ENCODE measurements at regions not wholly inside any gene's neighbourhood (a gene's known extent, or its start where the extent isn't known, plus 50 kb on each side); places are given as distances from the start of the nearest gene placed in this dataset.

DNA sequence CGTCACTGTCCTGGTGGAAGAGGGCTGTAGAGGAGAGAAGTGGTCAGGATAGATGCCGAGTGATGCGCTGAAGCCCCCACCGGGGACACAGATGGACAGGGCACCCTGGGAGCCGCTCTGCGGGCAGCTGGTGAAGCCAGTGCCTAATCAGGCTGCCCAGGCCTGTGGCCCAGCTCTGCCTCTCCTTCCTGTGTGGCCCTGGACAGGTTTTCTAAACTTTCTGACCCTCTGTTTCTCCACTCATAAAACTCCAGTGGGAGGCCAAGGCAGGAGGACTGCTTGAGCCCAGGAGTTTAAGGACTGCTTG lies 86.1 kb downstream of the C5orf15 start:
- no peak for DNase-seq (ENCODE audit: low read depth in 1 of 2, low spot score in 1 of 2)

DNA sequence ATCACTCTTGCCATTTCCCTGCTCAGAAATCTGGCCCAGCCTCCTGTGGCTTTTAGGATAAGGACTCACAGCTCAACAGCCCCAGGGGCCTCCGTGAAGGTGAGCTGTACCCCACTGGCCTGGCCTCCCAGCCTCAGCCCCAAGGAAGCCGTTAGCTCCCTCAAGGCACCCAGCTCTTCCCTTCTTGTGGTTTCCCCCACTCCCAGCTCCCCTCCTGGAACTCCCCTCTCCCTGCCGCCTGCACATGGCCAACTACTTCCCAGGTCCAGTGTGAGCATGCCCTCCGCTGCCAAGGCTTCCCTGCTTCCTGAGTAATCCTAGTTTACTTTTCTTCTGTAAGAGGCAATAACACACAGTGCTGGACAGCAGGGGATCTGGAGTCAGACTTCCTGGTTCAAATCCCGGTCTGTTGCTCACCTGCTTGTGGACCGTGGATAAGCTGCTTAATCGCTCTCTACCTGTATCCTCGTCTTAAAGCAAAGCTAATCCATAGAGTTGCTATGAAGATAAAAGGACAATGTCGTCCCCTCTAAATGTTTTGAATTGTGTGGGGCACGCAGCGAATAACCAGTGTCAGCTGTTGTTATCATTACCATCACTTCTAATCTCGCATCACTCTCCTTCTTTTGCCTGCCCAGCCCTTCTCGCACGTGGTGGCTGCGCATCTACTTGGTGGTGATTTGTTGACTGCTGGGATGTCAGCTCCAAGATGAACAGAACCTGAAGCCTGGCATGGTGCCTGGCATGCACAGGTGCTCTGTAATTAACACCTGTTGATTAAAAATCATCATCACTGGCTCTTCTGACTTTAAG lies 86.6 kb downstream of the C5orf15 start:
- DNase-seq (ENCODE audit: low read depth in 1 of 2, low spot score in 1 of 2): no peak

DNA sequence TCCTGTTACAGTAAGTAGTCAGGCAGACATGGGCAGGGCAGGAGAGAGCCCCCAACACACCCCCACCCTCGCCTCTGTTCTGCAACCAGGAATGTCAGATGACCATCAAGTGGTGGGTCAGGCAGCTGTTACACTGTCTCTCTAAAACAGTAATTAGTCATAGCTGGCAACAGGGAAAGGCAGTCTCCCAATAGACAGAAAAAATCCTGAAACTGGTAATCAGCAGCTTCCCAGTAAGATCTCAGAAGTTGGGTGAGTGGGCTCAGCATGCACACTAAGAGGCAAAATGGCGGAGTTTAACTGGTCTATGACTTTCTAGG lies 90.2 kb downstream of the C5orf15 start:
- no peak for DNase-seq (ENCODE audit: low read depth in 1 of 2, low spot score in 1 of 2)

DNA sequence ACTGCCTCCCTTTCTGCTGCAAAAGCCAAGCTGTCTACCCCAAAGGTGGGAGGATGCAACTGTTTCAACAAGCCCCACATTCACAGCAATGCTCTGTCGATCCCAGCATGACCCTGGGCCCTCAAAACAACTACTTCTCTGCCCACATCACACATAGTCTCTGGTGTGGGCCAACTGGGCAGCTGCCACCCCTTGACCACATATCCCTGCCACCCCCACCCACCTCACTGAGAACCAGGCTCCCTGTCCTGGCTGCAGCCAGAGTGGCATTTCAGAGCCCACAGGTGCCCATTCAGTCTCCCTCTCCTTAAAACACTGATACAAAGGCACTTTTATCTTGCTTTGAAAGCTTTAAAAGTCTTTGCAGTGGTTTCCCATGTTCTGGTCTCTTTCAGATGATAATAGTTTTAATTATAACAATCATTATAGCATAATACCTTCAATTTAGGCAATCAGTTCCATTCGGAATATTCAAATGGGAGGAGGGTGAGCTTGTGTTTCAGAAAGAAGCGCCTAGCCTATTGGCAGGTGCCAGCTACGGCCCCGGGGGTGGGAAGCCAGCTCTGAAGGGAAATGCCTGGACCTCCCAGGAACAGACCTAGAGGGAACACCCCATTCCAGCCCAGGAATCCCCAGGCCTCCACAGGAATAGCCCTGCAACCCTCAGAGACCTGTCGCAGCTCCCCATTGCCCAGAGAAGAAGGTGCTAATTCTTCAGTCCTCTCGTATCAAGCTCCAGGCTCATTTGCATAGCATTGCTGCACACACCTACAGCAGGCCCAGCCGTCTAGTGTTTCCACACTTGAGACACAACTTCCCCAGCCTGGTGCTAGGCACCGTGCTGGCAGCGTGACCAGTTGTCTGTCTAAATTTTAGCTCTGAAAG lies 90.8 kb downstream of the C5orf15 start:
- DNase-seq (ENCODE audit: low read depth in 1 of 2, low spot score in 1 of 2): no peak

DNA sequence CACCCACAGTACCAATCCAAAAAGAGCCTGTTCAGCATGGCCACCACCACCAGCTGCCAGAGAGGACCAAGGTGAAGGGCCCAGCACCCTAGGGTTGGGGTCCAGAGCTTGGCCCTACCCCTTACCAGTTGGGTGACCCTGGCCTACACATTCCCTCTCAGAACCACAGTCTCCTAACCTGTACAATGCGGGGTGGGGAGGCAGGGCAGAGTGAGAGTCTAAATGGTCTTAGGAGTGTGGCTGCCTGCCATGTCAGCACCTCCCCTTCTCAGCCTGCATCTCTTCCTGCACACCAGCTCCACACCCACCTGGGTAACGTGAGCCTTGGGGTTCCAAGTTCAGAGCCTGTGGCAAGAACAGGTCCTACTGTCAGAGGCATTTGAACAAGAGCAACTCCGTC lies 92.2 kb downstream of the C5orf15 start:
- no peak for DNase-seq (ENCODE audit: low read depth in 1 of 2, low spot score in 1 of 2)

DNA sequence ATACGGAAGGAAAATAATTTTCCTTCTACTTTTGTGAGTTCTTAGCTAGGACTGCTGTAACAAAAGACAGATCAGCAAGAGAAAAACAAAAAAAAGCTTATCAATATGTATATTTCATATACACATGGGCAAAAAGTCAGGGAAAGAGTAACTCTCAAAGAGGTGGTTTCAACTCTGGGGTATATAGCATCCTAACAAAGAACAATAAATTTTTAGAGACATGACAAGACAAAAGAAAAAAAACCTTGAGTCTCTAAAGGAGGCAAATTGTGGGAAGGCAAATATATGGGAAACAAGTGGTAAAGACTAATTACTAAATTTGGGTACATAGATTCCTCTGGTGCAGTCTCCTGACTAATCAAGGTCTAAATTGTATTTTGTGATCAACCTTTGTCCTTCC lies 93.2 kb downstream of the C5orf15 start:
- no peak for DNase-seq (ENCODE audit: low read depth in 1 of 2, low spot score in 1 of 2)

DNA sequence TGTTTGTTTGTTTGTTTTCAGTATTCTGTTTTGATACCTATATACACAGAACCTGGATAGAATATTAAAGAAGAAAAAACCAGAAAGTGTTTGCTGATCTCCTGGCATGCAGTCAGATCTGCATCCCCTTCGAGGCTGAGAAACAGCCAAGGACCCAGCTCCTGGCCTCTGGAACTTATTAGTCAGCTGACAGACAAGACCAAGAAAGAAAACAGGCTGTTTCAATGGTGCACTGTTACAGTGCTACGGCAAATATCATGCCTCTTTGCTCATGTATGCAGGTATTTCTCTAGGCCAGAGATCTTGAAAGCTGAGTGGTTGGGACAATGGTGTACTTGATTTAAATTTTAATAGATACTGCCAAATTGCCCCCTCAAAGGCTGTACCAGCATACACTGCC lies 95.0 kb downstream of the C5orf15 start:
- DNase-seq (ENCODE audit: low read depth in 1 of 2, low spot score in 1 of 2): peak in 1 of 2 donors; percentile 32

DNA sequence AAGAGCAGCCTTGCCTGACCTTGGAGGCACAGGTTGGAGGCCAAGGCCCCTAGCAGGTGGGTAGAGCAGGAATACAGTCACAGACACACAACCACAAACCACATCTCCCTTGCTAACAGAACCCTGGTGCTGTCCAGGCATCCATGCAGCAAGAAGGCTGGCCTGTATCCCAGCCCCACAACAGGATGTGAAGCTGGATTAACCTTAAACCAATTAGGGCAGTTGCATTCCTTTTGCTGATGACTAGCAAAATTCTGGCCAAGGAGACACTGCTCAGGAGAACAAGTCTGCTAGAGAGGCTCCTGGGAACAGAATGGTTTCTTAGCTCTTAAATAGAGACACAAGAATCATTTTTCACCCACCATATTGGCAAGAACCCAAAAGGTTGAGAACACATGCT lies 97.8 kb downstream of the C5orf15 start:
- DNase-seq (ENCODE audit: low read depth in 1 of 2, low spot score in 1 of 2): no peak

DNA sequence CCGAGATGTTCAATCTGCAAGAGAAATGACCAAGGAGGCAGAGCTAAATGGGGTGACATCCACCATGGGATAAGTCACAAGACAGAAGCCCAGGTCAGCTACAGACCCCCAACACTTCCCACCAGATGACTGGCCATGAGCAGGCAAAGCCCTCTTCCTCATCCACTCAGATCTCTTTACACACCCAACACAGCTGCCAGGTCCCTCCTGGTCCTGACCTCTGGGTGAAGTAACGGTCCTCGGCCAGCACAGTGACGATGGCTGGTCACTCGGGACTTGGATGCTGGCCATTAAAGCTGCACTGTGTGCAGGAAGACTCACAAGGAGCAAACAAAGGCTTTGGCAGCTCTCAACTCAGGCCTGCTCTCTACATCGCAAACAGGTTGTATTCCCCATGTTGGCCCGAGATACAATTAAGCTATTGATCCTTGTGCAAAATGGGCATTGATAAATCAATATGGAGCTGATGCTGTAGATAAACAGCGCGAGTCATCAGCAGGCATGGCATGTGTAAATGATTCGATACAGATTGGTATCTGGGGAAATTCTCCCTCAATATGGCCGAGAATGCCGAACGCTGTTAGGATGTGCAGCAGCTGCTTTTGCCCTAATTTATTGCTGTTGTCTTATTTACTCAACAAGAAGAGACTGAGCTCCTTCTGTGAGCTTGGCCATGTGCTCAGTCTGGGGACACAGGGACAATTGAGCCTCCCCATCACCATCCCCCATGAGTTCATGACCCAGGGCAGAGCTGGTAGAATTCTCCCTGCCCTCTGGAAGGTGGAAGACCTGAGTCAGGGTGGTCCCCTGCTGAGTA lies 98.7 kb downstream of the C5orf15 start:
- DNase-seq (ENCODE audit: low read depth in 1 of 2, low spot score in 1 of 2): no peak

DNA sequence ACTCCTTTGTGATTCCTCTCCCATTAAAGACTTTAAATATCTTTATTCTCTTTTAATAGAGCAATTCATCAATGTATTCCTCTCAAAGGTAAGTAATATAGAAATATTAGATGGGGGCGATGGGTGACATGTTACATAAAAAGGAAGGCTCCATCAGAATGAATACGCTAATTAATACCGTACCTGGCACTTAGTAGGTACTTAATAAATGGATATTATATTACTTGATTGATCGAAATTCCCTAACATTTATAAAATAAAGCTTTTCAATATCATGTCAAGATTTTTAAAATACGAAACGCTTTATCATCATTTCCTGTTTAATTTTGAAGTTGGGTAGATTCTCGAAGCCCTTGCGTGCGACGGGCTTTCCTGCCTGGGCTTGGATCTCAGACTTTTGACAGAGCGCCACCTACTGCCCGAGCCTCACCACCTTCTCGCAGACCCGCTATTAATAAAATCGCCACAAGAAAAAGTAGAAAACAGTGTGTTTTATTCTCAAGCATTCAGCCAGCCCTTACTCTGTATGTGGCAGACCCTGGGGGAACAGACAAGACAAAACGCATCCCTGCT lies 99.4 kb downstream of the C5orf15 start:
- peak; percentile 59 to 70 for DNase-seq (ENCODE audit: low read depth in 1 of 2, low spot score in 1 of 2)

DNA sequence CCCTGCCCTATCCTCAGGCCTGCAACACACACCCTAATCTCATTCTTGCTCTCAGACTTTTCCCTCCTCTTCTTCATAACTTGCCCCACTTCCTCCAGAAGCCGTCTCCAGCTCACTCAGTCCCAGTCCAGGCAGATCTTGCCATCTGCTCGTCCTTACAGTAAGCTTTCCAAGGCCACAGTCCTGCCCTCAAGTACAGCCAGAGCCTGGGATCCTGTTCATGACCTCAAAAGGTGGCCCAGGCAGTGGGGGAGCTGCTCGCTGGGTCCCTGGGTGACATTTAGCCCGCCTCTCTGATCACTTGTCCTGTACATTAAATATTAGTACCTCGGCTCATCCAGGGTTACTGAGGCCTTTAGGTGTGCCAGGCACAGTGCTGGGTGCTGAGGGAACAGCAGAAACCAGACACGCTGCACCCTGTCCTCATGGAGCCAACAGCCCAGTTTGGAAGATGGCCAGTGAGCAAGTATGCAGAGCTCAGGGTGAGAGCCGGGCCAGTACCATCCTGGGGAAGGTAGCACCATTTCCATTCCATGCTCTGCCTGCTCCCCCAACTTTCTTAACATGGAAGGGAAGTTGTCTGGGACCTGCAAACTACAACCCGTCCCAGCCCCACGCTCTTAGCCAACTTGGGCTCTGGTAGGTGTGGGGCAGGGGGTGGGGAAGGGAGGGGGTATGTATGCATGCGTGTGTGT lies 100.4 kb downstream of the C5orf15 start:
- no peak for DNase-seq (ENCODE audit: low read depth in 1 of 2, low spot score in 1 of 2)

DNA sequence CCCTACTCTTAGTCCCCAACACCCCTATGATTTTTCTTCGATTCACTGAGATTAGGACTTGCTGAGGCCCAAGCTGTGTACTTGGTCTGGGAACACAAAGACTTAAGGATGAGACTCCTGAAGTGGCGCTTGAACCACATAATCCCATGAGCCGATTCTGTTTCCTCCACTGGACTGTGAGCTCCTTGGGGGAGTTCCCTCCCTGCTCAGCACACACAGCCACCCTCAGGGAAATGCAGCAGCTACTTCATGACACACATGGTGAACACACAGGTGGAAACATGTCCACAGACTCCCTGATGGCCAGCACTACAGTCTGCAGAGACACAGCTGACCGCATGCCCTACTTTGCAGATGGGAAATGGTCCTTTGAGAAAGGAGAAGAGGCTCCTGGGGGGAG lies 101.1 kb downstream of the C5orf15 start:
- no peak for DNase-seq (ENCODE audit: low read depth in 1 of 2, low spot score in 1 of 2)

DNA sequence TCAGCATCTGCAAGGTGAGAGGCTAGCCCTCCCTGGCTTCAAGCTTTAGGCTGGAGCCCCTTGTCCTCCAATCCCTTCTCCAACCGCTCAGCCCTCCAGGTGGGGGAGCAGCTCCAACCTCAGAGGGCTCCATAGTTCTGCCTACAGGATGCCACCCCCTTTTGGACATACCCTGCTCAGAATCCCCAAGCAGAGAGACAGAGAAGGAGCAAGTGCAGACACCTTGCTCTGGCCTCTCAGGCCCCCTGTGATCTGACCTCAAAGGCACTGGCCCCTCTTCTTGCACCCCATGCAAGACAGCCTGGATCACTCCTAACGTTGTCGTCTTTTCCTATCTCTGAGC lies 101.6 kb downstream of the C5orf15 start:
- DNase-seq (ENCODE audit: low read depth in 1 of 2, low spot score in 1 of 2): no peak

DNA sequence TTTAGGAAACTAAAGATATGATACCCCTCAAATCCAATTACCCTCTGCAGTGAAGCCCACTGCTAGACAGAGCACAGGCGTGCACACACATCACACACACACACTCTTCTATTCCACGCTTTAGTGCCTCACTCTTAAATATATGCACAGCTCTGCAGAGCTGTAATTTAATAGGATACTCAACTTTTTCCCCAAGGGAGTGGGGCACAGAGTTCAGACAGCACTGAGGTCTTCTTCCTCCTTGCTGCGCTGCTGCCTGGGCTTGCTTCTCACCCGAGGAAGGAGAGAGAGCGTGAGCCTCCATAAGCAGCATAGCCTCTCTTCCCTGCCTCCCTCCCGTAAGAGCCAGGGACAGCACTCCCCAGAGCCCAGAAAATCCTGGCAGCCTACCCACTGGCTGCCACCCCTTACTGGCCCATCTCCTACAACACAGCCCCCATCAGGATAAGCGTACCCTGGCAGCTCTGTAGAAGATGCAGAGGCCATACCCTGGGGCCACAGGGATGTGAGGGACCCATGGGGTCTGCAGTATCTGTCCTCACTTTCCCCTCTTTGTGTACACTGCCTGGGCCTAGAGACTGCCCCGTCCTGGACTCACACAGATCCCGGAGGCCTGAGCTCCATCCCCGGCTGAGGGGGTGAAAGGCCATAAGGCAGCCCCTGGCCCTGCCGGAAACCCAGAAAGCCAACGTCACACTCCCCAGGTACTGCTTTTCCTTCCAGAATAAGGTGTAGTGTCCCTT lies 102.1 kb downstream of the C5orf15 start:
- no peak for DNase-seq (ENCODE audit: low read depth in 1 of 2, low spot score in 1 of 2)

DNA sequence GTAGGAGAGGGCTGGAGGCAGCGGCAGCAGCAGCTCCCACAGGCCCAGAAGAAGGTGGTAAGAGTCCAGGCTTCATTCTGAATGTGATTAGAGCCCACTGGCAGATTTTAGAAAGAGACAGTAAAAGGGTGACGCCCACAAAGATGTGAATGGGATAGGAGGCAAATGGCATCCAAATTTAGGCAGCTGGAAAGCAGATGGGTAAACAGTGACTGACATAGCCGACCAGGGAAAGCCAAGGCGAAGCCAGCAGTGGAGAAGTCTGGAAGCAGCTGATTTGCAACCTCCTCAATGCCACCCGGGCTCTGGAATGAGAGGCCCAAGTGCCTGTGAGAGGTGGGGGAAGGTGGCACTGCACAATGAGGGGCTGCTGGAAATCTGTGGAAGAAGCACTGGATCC lies 103.3 kb downstream of the C5orf15 start:
- no peak for DNase-seq (ENCODE audit: low read depth in 1 of 2, low spot score in 1 of 2)

DNA sequence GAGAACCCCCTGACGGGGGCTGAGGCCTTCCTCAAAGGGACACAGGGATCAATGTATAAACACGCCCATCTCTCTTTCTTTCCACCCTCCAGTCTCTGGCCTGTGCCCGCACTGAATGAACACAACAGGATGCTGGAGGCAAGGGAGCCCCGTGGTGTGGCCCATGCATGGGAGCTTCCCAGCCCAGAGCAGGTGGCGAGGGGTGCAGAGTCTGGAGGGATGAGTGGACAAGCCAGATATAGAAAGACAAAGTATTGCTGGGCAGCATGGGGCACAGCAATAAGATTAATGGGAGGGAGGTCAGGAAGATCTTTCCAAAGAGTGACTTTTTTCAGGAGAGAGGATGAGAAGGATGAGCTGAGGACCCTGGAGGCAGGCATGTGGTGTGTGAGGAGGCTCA lies 103.7 kb downstream of the C5orf15 start:
- no peak for DNase-seq (ENCODE audit: low read depth in 1 of 2, low spot score in 1 of 2)

DNA sequence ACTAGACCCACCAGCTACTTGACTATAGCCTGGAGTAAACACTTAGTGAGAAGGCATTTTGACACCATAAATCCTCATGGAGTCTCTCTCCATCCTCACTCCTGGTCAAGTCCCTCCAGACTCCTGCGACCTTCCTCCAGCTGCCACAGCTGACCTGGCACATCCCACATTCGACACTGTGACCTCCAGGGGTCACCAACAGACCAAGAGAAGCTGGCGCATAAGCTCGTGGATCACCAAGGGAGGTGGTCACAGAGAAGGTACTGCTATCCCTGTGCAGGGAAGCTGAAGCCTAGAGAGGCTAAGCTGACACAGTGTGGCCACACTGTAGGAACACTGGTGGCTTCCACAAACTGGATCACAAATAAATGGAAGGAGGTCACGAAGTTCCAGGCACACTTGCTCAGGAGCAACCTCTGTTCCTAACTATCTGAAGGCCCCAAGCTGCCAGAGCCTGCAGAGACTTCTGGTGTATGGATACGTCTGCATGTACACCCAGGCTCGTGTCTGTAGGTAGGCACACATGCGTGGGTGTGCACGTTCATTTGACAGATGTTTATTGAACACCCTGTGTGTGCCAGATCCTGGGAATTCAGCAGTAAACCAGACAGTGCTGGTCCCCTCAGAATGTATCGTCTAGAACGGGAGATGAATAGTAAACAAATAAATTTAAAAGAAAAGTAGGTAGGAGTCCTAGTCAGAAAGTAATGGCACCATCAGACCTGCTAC lies 104.4 kb downstream of the C5orf15 start:
- no peak for DNase-seq (ENCODE audit: low read depth in 1 of 2, low spot score in 1 of 2)

DNA sequence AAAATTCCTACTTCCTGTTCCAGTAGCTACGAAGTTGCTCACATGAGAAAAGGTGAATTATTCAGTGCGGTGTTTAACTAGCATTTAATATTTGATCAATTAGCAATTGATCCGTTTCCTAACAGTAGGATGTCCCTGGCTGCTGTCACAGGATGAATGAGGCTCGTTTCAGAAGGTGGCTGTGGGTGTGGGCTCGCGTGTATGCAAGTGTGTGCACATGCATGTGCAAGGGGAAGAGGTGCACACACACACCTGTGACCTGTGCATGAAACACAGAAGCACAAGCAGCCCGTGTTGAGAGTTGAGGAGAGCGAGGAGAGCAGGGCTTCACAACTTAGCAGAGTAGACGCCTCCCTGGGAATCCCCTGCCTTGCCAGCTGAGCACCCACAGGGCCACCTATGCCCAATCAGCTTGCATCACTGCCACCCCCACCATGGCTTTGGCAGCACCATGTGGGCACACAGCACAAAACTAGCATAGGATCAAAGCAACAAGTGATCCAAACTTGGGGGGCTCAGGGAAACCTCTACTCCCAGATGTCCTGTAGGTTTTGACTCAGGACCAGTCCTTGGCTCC lies 107.2 kb downstream of the C5orf15 start:
- DNase-seq (ENCODE audit: low read depth in 1 of 2, low spot score in 1 of 2): no peak

DNA sequence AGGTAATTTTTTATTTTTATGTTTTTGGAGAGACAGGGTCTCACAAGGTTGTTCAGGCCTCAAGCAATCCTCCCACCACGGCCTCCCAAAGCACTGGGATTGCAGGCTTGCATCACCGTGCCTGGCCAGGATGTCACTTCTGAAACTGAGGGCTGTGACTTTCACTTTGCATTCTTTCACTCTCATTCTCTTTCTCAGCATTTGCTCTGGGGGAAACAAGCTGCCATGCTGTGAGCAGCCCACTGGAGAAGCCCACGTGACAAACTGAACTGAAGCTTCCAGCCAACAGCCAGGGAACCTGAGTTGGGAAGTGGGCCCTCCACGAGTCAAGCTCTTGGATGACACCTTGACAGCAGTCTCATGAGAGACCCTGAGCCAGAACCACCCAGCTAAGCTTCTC lies 109.4 kb downstream of the C5orf15 start:
- DNase-seq (ENCODE audit: low read depth in 1 of 2, low spot score in 1 of 2): no peak
